IMR-90 (cell line): ENCODE measurements at regions not wholly inside any gene's neighbourhood (a gene's known extent, or its start where the extent isn't known, plus 50 kb on each side); places are given as distances from the start of the nearest gene placed in this dataset.

ENCODE experiments used
- ATAC-seq: fragments of 200-7000 bp; cut with Tn5 transposase; 2 replicates; pipeline ENCODE4 v1.9.1; 2020; ENCODE audit warnings: low read depth, mild to moderate bottlenecking, moderate library complexity
- BruUV-seq: library from RNA; stranded (reverse); fragments of 400-500 nt; replicated peaks from 2 replicates; lab custom pipeline; 2021; lab: Mats Ljungman, UMichigan
- CTCF ChIA-PET: fragments of 300-600 bp; formaldehyde crosslinking; extraction: SDS; loops from one replicate; lab custom pipeline; 2021; ENCODE audit warnings: antibody characterized with exemption; lab: Yijun Ruan, JAX
- POLR2A ChIA-PET: fragments of 300-600 bp; sonication (Branson Sonifier 250); formaldehyde crosslinking; loops from one replicate; lab custom pipeline; 2022; ENCODE audit warnings: antibody characterized with exemption; ENCODE audit not compliant: unreplicated experiment; lab: Charles Lee
- DNase-seq: peaks from one replicate; pipeline ENCODE4 v3.0.0; 2013
- H2AFZ ChIP-seq: replicated peaks from 2 replicates; pipeline ENCODE3; 2013; ENCODE audit warnings: low read length, mild to moderate bottlenecking; ENCODE audit not compliant: poor library complexity
- H2AK5ac ChIP-seq: 2 replicates; pipeline ENCODE4 v1.6.1; 2013; ENCODE audit warnings: low read depth, low read length, inconsistent platforms
- H2AK9ac ChIP-seq: replicated peaks from 2 replicates; pipeline ENCODE3; 2013; ENCODE audit warnings: mild to moderate bottlenecking, low read depth, low read length, moderate library complexity; ENCODE audit not compliant: poor library complexity
- H2BK120ac ChIP-seq: 2 replicates; pipeline ENCODE4 v1.6.1; 2013; ENCODE audit warnings: low read depth, low read length, inconsistent platforms
- H2BK15ac ChIP-seq: 3 replicates; pipeline ENCODE4 v1.6.1; 2013; ENCODE audit warnings: low read depth, low read length, inconsistent platforms
- H2BK20ac ChIP-seq: 2 replicates; pipeline ENCODE4 v1.6.1; 2013; ENCODE audit warnings: low read depth, mild to moderate bottlenecking, inconsistent platforms, low read length, moderate library complexity
- H2BK5ac ChIP-seq: 2 replicates; pipeline ENCODE4 v1.6.1; 2013; ENCODE audit warnings: mild to moderate bottlenecking, low read depth, low read length, inconsistent platforms; ENCODE audit not compliant: poor library complexity, severe bottlenecking
- H3K14ac ChIP-seq: replicated peaks from 2 replicates; pipeline ENCODE4 v1.6.1; 2013; ENCODE audit warnings: low read depth, low read length, inconsistent platforms
- H3K18ac ChIP-seq: 2 replicates; pipeline ENCODE4 v1.6.1; 2013; ENCODE audit warnings: low read depth, low read length, control low read depth
- H3K23ac ChIP-seq: 2 replicates; pipeline ENCODE4 v1.6.1; 2013; ENCODE audit warnings: low read depth, low read length, inconsistent platforms
- H3K27ac ChIP-seq: 2 replicates; pipeline ENCODE4 v1.5.1; 2013; ENCODE audit warnings: mild to moderate bottlenecking, control low read depth, low read length; ENCODE audit not compliant: insufficient read depth
- H3K27me3 ChIP-seq: 2 replicates; pipeline ENCODE4 v1.6.1; 2013; ENCODE audit warnings: low read length; ENCODE audit not compliant: control insufficient read depth, insufficient read depth
- H3K36me3 ChIP-seq: 2 replicates; pipeline ENCODE4 v1.6.1; 2013; ENCODE audit warnings: low read length, mixed read lengths; ENCODE audit not compliant: control insufficient read depth, insufficient read depth
- H3K4ac ChIP-seq: 2 replicates; pipeline ENCODE4 v1.6.1; 2013; ENCODE audit warnings: low read depth, low read length, inconsistent platforms
- H3K4me1 ChIP-seq: 2 replicates; pipeline ENCODE4 v1.6.1; 2013; ENCODE audit warnings: low read length, mixed read lengths; ENCODE audit not compliant: control insufficient read depth, insufficient read depth
- H3K4me2 ChIP-seq: 2 replicates; pipeline ENCODE4 v1.6.1; 2013; ENCODE audit warnings: low read depth, mild to moderate bottlenecking, control low read depth, low read length, moderate library complexity
- H3K4me3 ChIP-seq: 2 replicates; pipeline ENCODE4 v1.5.1; 2013; ENCODE audit warnings: low read depth, mild to moderate bottlenecking, control low read depth, low read length, moderate library complexity; ENCODE audit not compliant: insufficient read depth
- H3K56ac ChIP-seq: 2 replicates; pipeline ENCODE4 v1.6.1; 2013; ENCODE audit warnings: low read length, inconsistent platforms; ENCODE audit not compliant: insufficient read depth; ENCODE audit errors: extremely low read depth
- H3K79me1 ChIP-seq, 2 experiments: 2 replicates each; pipeline ENCODE4 v1.6.1; 2013; ENCODE audit warnings: low read length in 2 of 2, inconsistent platforms in 1 of 2, low read depth in 1 of 2
- H3K9ac ChIP-seq: 2 replicates; pipeline ENCODE4 v1.6.1; 2013; ENCODE audit warnings: low read depth, low read length, control low read depth
- H3K9me1 ChIP-seq: 2 replicates; pipeline ENCODE4 v1.6.1; 2013; ENCODE audit warnings: low read length, inconsistent platforms; ENCODE audit not compliant: insufficient read depth
- H3K9me3 ChIP-seq: 2 replicates; pipeline ENCODE4 v1.6.1; 2013; ENCODE audit warnings: low read length; ENCODE audit not compliant: control insufficient read depth, insufficient read depth
- H4K20me1 ChIP-seq: 2 replicates; pipeline ENCODE4 v1.6.1; 2013; ENCODE audit warnings: low read length, inconsistent platforms; ENCODE audit not compliant: insufficient read depth
- H4K5ac ChIP-seq: 2 replicates; pipeline ENCODE4 v1.6.1; 2013; ENCODE audit warnings: mild to moderate bottlenecking, low read depth, low read length, control low read depth
- H4K8ac ChIP-seq, 2 experiments: 2 replicates each; pipeline ENCODE4 v1.6.1; 2013; ENCODE audit warnings: low read depth in 2 of 2, low read length in 2 of 2, control low read depth in 1 of 2, inconsistent platforms in 1 of 2
- H4K91ac ChIP-seq: 2 replicates; pipeline ENCODE4 v1.6.1; 2013; ENCODE audit warnings: low read depth, low read length, inconsistent platforms; ENCODE audit not compliant: insufficient read depth
- CTCF ChIP-seq: conservative IDR thresholded peaks from 2 replicates; pipeline ENCODE4 v1.5.1; 2012; ENCODE audit warnings: mild to moderate bottlenecking, low read depth, low read length, improper control_type of control experiment
- ELK1 ChIP-seq: fragments of 150-350 bp; IDR thresholded peaks from 2 replicates; pipeline ENCODE4 v1.6.1; 2016; ENCODE audit warnings: low read depth, mild to moderate bottlenecking, low read length, moderate library complexity, borderline replicate concordance
- POLR2A ChIP-seq: IDR thresholded peaks from 2 replicates; pipeline ENCODE4 v1.6.1; 2012; ENCODE audit warnings: mild to moderate bottlenecking, low read depth, low read length
- RAD21 ChIP-seq: IDR thresholded peaks from 2 replicates; pipeline ENCODE4 v1.6.1; 2012; ENCODE audit warnings: low read length, improper control_type of control experiment
- SMC3 ChIP-seq: fragments of 150-350 bp; IDR thresholded peaks from 2 replicates; pipeline ENCODE4 v1.6.1; 2016; ENCODE audit warnings: low read depth, mild to moderate bottlenecking, antibody characterized with exemption, low read length, moderate library complexity
- WGBS, 2 experiments: methylation state at CpG; one replicate each; pipeline versions ENCODE4 v1.1.5 to v1.1.7; 2013; ENCODE audit warnings: missing lambda C conversion rate in 2 of 2; ENCODE audit not compliant: insufficient read length in 1 of 2; ENCODE audit errors: extremely low coverage in 2 of 2; 5-methylcytosine and 5-hydroxymethylcytosine counted together
- dilution Hi-C: fragments of 300-500 bp; cut with HindIII; formaldehyde crosslinking; loops from one replicate; pipeline ENCODE4 v1.14.3; 2018; ENCODE audit warnings: low sequenced_read_pairs; ENCODE audit not compliant: unreplicated experiment
- in situ Hi-C: fragments of 300-500 bp; cut with MboI; formaldehyde crosslinking; loops from 3 replicates; pipeline ENCODE4 v1.14.3; 2019; ENCODE audit warnings: low sequenced_read_pairs, inconsistent platforms, mixed read lengths
- intact Hi-C: fragments of 100-400 bp; cut with micrococcal nuclease; formaldehyde crosslinking; loops from 2 replicates; pipeline ENCODE4 v1.10.0; 2022

GRCh38 chr1:224565611-224566406 is 50.3 kb upstream of the CNIH3 start:
- intact Hi-C loops, result no loop called here

More at GRCh38 chr1:224565611-224566406, 50.3 kb upstream of the CNIH3 start:
- H3K14ac ChIP-seq, result peak overlapping the region; percentile 68; the same call in 1 of the 2 replicates
- H3K9ac ChIP-seq, result no peak overlapping the region
- 0 out of 4 replicates have a peak, but pooled peaks cover 0 to 5% of the 10 kb centered on the region in 2 experiments for H3K79me1 ChIP-seq
- H4K20me1 ChIP-seq, result no peaks in the 10 kb centered on the region; the same call in 1 of the 2 replicates
- H2BK120ac ChIP-seq, result peak overlapping the region; percentile 63
- no TSS peak for BruUV-seq
- H2BK15ac ChIP-seq, result no peak overlapping the region
- dilution Hi-C loops, result no loop called here
- H3K56ac ChIP-seq, result peak overlapping the region; percentile 19; the same call in 1 of the 2 replicates
- peaks cover 16% of the 10 kb centered on the region for H3K4me1 ChIP-seq
- H3K9me3 ChIP-seq, result no peaks in the 10 kb centered on the region
- no peak overlapping the region for H2AK9ac ChIP-seq
- H4K91ac ChIP-seq, result no peak overlapping the region
- WGBS, 2 experiments, result 17% methylated on average over 2 of the region's 3 CpGs; no CpG with 5 or more reads in 1 of the 2 experiments
- peak overlapping the region; percentile 54 for H2AFZ ChIP-seq
- peaks cover 15% of the 10 kb centered on the region for H3K9me1 ChIP-seq
- peak overlapping the region; percentile 61 for H3K4ac ChIP-seq
- peak overlapping the region; percentile 21 for H2AK5ac ChIP-seq
- peak overlapping the region; percentile 39 for H3K23ac ChIP-seq
- peak overlapping the region; percentile 4 to 23; a peak in 2 of 4 replicates for H4K8ac ChIP-seq
- peak overlapping the region; percentile 22 for H2BK5ac ChIP-seq
- H3K4me2 ChIP-seq, result 0 out of 2 replicates have a peak overlapping the region, but pooled peaks have one; percentile 2
- peak overlapping the region; percentile 46 for H3K27ac ChIP-seq
- peak overlapping the region; percentile 1; the same call in 1 of the 2 replicates for H3K18ac ChIP-seq
- ChIA-PET POLR2A (no interaction called here), CTCF (interaction anchor here (0.6 kb wide), 2 partner anchors 100 to 125 kb away, joined by 3 to 4 read pairs; no protein-coding TSS in a partner anchor)
- in situ Hi-C loops, result no loop called here
- H3K36me3 ChIP-seq, result no peaks in the 10 kb centered on the region
- no peak overlapping the region for H4K5ac ChIP-seq
- ATAC-seq, result no peak; the same call in 1 of the 2 replicates
- no peaks in the 10 kb centered on the region for H3K27me3 ChIP-seq
- peak overlapping the region; percentile 31 for H2BK20ac ChIP-seq
- TF ChIP-seq POLR2A (no peak), SMC3 (no peak), RAD21 (no peak), ELK1 (no peak), CTCF (no peak)
- DNase-seq, result peak; percentile 16
- H3K4me3 ChIP-seq, result no peak overlapping the region
